HG03432 (cell line): ENCODE measurements at regions not wholly inside any gene's neighbourhood (a gene's known extent, or its start where the extent isn't known, plus 50 kb on each side); places are given as distances from the start of the nearest gene placed in this dataset.

Experiments used
- ATAC-seq: cut with Tn5 transposase; IDR thresholded peaks from one replicate; pipeline ENCODE4 v1.9.1; 2021; ENCODE audit warnings: mild to moderate bottlenecking, moderate library complexity; ENCODE audit not compliant: unreplicated experiment

DNA sequence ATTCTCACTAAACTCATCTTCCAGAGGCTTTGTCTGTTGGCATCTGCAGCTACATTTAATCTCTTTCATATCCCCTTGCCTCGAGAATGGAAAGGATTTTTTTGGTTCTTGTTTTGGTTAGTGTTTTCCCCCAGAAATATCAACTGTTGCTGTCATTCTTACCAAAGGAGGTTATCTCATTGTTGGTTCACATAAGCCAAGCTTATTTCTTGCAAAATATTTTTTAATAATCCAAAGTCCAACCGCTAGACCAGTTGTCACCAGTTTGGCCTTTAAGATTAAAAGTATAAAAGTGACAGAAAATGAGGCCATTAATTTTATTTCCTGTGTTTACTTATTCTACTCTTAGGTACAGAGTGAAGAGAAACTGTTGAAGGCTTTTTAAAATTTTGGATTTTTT lies 66.5 kb upstream of the PROX1 start:
- no peak for ATAC-seq

GRCh38 chr1:213921712-213922111 lies 66.1 kb upstream of the PROX1 start:
- no peak for ATAC-seq

- ATAC-seq: no peak
Observed at GRCh38 chr1:213925531-213926182, 62.1 kb upstream of the PROX1 start.

DNA sequence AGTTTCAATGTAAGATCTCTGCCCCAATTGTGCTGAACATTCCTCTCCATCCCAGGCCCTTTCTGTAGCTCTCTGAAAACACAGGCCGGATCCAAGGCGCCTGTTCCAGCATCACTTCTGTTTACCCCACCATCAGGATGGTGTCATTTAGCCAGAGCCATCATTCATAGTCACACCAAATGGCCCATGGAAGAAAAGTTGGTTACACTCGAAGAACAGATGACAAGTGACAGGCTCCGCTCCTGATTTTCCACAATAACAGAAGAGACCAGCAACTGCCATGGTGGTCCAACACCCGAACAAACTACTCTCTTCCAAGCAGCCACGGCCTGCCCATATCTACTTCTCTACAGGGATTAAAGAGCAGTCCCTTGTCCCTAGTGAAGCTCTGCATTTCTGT lies 59.9 kb upstream of the PROX1 start:
- no peak for ATAC-seq

- ATAC-seq: no peak
Observed at GRCh38 chr1:213929398-213929797, 58.4 kb upstream of the PROX1 start.

- ATAC-seq: no peak
Observed at GRCh38 chr1:213931836-213932235, 55.9 kb upstream of the PROX1 start.

DNA sequence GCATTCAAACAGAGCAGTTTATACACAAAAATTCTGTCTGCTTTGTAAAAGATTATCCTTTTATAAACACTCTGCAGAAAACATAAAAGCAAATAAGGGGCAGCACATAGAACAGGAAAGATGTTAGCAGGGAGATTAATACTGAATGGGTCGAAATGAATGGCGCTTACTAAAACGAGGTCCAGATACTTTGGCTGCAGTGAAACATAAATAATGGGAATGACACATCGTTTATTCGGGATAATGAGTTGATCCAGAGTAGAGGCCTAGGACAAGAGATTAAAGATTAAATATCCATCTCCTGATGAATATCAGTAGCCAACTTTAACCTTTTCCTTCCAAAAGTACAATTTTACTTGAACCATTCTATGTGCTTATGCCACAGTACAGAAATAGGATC lies 54.4 kb upstream of the PROX1 start:
- ATAC-seq: no peak

- ATAC-seq: no peak
Observed at GRCh38 chr1:213934649-213935048, 53.1 kb upstream of the PROX1 start.

DNA sequence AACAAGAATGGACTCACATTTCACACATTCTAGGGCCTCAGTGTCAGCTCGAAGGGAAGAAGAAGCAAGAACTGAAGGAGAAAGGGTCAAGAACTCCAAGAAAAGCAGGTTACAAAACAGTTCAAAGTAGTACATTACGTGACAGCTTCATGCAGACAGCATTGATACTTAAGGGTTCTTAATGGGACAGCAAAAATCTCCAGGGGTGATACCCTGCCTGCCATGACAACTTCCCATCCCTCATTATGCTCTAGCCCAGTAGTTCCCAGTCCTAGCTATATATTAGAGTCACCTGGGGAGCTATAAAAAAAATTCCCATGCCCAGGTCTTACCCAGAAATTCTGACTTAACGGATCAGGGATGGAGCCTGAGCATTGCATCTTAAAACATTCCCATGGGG lies 51.2 kb upstream of the PROX1 start:
- ATAC-seq: no peak
